HG02938 (cell line): ENCODE measurements at regions not wholly inside any gene's neighbourhood (a gene's known extent, or its start where the extent isn't known, plus 50 kb on each side); places are given as distances from the start of the nearest gene placed in this dataset.
"Not testable (repeated sequence)": the region's sequence is repeated elsewhere in the genome, so short reads cannot be mapped to it uniquely, and the experiment has no call there.

Source experiments
- ATAC-seq: cut with Tn5 transposase; IDR thresholded peaks from one replicate; pipeline ENCODE4 v1.9.1; 2021; ENCODE audit warnings: mild to moderate bottlenecking, moderate library complexity; ENCODE audit not compliant: unreplicated experiment

- no peak for ATAC-seq
Observed at GRCh38 chr3:63094642-63095408, 183.3 kb upstream of the SYNPR start.

GRCh38 chr3:63096248-63097058, 181.7 kb upstream of the SYNPR start:
- no peak for ATAC-seq

- ATAC-seq: no peak
Observed at GRCh38 chr3:63097396-63097795, 180.7 kb upstream of the SYNPR start.

- no peak for ATAC-seq
Observed at GRCh38 chr3:63116922-63117321, 161.2 kb upstream of the SYNPR start.

- ATAC-seq: no peak
Observed at GRCh38 chr3:63124090-63124489, 154.0 kb upstream of the SYNPR start.

DNA sequence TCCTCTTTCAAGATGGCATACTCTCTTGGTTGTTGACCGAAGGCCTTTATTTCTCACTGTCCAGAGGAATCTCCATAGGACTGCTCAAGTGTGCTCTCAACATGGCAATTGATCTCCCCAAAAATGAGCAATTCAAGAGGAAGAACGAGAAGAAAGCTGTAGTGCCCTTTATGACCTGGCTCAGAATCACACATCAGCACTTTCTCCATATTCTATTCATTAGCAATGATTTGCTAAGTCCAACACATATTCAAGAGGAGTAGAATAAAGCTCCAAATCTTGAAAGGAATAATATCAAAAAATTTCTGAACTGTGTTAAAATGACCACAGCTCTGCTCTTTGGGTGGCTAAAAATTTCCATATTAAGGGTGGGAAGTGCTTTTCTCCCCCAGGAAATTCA, 151.6 kb upstream of the SYNPR start:
- ATAC-seq: no peak

DNA sequence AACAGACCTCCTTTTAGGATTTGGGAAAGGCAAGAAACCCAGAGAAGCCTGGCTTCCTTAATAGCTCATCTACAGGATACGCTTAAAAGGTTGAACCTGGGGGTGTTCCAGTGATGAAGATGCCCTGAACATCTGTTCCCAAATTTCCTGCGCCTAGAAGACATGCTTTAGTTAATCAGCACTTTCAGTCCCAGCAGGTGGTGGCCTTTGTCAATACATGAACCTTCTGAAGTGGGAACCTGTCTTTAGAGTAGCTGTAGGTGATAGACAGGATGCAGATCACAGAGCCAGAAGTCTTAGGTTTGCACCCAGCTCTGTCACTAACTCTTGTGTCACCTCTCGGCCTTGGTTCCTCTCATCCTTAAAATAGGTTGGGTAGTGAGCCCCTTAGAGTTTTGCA, 149.7 kb upstream of the SYNPR start:
- ATAC-seq: no peak

GRCh38 chr3:63130625-63131024, 147.5 kb upstream of the SYNPR start:
- no peak for ATAC-seq

GRCh38 chr3:63132461-63133250, 145.5 kb upstream of the SYNPR start:
- no peak for ATAC-seq

DNA sequence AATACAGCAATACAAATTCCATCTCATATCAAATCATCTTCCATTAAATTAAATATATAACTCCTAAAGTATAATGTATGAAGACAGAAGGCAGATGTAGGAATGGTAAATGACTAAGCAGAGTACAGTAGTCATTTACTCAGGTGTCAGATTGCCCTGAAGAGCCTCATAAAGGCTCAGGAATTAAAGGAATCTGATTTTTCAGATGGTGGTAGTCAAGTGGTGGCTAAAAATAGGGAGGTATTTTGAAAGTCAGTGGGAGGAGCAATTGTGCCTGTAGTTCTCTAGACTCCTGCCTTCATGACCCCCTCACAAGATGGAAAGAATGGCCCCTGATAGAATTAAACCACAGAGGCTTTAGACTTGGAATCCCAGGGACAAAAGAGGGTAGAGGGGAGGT, 142.7 kb upstream of the SYNPR start:
- no peak for ATAC-seq

DNA sequence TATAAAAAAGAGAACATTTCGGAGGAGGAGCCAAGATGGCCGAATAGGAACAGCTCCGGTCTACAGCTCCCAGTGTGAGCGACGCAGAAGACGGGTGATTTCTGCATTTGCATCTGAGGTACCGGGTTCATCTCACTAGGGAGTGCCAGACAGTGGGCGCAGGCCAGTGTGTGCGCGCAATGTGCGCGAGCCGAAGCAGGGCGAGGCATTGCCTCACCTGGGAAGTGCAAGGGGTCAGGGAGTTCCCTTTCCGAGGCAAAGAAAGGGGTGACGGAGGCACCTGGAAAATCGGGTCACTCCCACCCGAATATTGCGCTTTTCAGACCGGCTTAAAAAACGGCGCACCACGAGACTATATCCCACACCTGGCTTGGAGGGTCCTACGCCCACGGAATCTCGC, 141.9 kb upstream of the SYNPR start:
- ATAC-seq: not testable (repeated sequence)

DNA sequence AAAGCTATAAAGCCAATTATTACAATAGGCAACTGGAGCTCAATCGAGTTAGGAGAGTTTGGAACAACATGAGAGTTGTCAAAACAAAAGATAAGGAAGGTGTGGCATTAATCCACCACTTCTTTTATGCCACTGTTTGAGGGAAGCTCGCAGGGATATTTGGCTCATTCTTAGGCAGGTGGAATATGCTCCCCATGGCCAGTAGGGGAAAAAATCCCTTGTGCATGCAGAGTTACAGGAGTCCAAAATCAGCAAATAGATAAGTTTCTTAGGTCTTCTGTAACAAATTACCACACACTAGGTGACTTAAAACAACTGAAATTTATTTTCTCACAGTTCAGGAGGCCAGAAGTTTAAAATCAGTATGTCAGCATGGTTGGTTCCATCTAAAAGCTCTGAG, 135.4 kb upstream of the SYNPR start:
- no peak for ATAC-seq

- ATAC-seq: no peak
Observed at GRCh38 chr3:63146154-63146553, 132.0 kb upstream of the SYNPR start.

- ATAC-seq: no peak
Observed at GRCh38 chr3:63150880-63151279, 127.2 kb upstream of the SYNPR start.

- ATAC-seq: no peak
Observed at GRCh38 chr3:63151897-63152296, 126.2 kb upstream of the SYNPR start.

DNA sequence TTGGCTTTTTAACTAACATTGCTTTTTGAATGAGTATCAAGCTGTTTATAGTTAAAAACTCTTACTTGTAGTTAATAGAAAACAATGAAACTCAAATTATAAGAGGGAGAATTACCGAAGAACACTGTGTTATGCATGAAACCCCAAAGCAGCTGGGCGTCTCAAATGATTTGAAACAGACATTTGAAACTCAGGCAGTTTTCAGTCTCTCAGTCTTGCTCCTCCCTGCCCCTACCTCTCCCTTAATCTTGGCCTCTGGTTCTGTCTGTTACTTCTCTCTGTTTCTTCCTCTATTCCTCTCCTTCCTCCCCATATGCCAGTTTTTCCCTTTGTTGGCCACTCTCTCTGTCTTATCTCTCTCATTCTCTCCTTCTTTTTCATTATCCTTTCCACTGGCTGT, 118.3 kb upstream of the SYNPR start:
- no peak for ATAC-seq

GRCh38 chr3:63167113-63167512, 111.0 kb upstream of the SYNPR start:
- no peak for ATAC-seq

GRCh38 chr3:63168179-63168578, 109.9 kb upstream of the SYNPR start:
- no peak for ATAC-seq

DNA sequence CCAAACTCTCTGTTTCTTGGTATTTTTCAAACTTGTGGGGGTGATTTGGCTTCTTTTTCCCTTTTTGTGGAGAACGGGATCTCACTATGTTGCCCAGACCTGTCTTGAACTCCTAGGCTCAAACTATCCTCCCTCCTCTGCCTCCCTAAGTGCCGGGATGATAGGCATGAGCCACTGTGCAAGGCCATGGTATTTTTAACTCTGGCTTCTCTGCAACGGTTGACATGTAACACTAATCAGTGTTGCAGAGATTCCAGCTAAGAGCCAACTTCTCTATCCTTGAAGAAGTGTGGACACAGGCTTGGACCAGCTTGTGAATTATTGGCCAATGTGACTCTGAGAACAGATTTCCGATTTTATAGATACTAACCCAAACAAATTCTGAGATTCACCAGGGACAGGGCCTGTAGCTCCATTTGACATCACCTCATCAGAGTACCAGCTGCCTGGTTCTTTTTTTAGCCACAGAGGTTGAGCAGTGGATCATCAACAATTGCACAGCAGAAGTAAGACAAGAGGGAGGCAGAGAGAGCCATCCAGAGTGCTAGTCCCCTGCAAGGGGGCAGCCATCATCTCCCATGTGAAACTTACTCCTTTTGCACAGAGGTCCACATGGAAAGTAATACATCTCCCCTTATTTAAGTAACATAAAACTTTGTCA, 98.1 kb upstream of the SYNPR start:
- no peak for ATAC-seq

DNA sequence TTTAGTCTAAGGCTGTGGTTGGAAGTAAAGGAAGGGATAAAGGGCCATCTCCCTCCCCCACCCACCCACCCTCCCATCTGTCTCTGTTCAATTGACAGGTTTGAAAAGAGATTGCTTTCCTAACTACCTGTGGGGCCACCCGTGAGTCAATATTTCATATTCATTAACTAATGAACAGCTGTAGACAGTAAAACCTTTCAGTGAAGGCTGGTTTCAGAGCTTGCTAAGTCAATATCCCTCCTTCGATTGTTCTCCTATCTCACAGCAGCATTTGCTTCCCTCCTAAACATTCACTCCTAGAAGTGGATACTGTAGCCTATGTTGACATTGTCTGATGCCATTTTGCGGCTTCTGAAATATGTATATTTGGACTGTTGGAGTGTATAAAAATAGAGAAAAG, 85.9 kb upstream of the SYNPR start:
- no peak for ATAC-seq

DNA sequence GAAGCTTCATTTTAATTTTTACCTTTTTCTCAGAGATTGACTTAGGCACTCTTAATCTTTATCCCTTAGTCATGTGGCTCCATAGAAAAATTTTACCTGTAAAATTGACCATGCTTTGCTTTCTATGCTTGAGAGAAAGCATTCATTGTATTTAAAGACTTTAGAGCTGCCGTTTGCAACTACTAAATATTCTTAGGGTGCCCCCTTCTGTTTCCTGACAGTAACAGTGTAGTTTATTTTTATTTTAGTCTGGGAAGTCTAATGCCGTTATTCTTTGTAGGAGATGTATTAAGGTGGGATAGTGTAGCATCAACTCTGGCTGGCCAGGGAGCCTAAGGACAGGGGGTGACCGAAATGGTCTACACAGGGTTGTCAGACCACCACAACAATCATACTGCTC, 84.5 kb upstream of the SYNPR start:
- no peak for ATAC-seq
